H1 (cell line): ENCODE measurements at regions not wholly inside any gene's neighbourhood (a gene's known extent, or its start where the extent isn't known, plus 50 kb on each side); places are given as distances from the start of the nearest gene placed in this dataset.

Experiments
- CTCF ChIA-PET: fragments of 300-600 bp; sonication (Branson Sonifier 250); formaldehyde crosslinking; loops from one replicate; lab custom pipeline; 2021; ENCODE audit not compliant: partially characterized antibody; lab: Charles Lee
- POLR2A ChIA-PET: fragments of 300-600 bp; sonication (Branson Sonifier 250); formaldehyde crosslinking; loops from one replicate; lab custom pipeline; 2021; ENCODE audit warnings: inconsistent platforms; ENCODE audit not compliant: partially characterized antibody; lab: Charles Lee
- DNase-seq, 2 experiments: peaks; one replicate each; pipeline versions ENCODE4 v3.0.0 to v3.0.0-alpha.2; 2010 to 2022; ENCODE audit warnings: low spot score in 2 of 2, low read depth in 1 of 2, mixed read lengths in 1 of 2
- FAIRE-seq: peaks from 2 replicates; lab custom pipeline; 2011; peaks lifted over from hg19 to GRCh38; lab: Jason Lieb, UNC
- H2AFZ ChIP-seq: 2 replicates; pipeline ENCODE4 v1.8.1; 2012; ENCODE audit warnings: low read length, inconsistent platforms
- H2AK5ac ChIP-seq: 2 replicates; pipeline ENCODE4 v1.6.1; 2013; ENCODE audit warnings: low read depth, low read length
- H2BK120ac ChIP-seq: replicated peaks from 2 replicates; pipeline ENCODE3; 2013; ENCODE audit warnings: low read depth, low read length, inconsistent platforms
- H2BK12ac ChIP-seq: 2 replicates; pipeline ENCODE4 v1.6.1; 2013; ENCODE audit warnings: low read depth, low read length
- H2BK15ac ChIP-seq: 2 replicates; pipeline ENCODE4 v1.6.1; 2013; ENCODE audit warnings: low read length
- H2BK20ac ChIP-seq: 2 replicates; pipeline ENCODE4 v1.6.1; 2013; ENCODE audit warnings: low read length
- H2BK5ac ChIP-seq: 2 replicates; pipeline ENCODE4 v1.6.1; 2013; ENCODE audit warnings: low read depth, low read length
- H3K14ac ChIP-seq: 2 replicates; pipeline ENCODE4 v1.6.1; 2013; ENCODE audit warnings: inconsistent platforms; ENCODE audit not compliant: insufficient read length
- H3K18ac ChIP-seq: 2 replicates; pipeline ENCODE4 v1.6.1; 2013; ENCODE audit warnings: low read length; ENCODE audit errors: extremely low read depth
- H3K23ac ChIP-seq: 2 replicates; pipeline ENCODE4 v1.6.1; 2013; ENCODE audit warnings: inconsistent platforms; ENCODE audit not compliant: insufficient read length
- H3K23me2 ChIP-seq: 2 replicates; pipeline ENCODE4 v1.6.1; 2013; ENCODE audit warnings: low read depth, low read length
- H3K27ac ChIP-seq: 2 replicates; pipeline ENCODE4 v1.6.1; 2011; ENCODE audit warnings: low read depth, low read length, inconsistent platforms
- H3K27me3 ChIP-seq, 4 experiments: replicated peaks in 1 of 4; 1 replicate in 1 of 4; 2 replicates in 3 of 4; pipeline versions ENCODE4 v1.6.1 to v1.8.1; 2011 to 2013; ENCODE audit warnings: low read length in 3 of 4, mild to moderate bottlenecking in 3 of 4, inconsistent platforms in 2 of 4, mixed read lengths in 2 of 4, moderate library complexity in 1 of 4; ENCODE audit not compliant: control insufficient read depth in 3 of 4, insufficient read depth in 3 of 4; ENCODE audit errors: extremely low read depth in 1 of 4
- H3K36me3 ChIP-seq, 4 experiments: 2 replicates each; pipeline versions ENCODE4 v1.6.1 to v1.8.1; 2011 to 2013; ENCODE audit warnings: mild to moderate bottlenecking in 4 of 4, low read length in 3 of 4, moderate library complexity in 2 of 4, control low read depth in 1 of 4, inconsistent platforms in 1 of 4; ENCODE audit not compliant: insufficient read depth in 4 of 4, control insufficient read depth in 2 of 4
- H3K4ac ChIP-seq: replicated peaks from 2 replicates; pipeline ENCODE3; 2013; ENCODE audit warnings: low read length, low read depth, mixed read lengths, inconsistent platforms; ENCODE audit not compliant: insufficient read length
- H3K4me1 ChIP-seq, 4 experiments: replicated peaks in 1 of 4; 1 replicate in 1 of 4; 2 replicates in 3 of 4; pipeline versions ENCODE4 v1.6.1 to v1.8.1; 2011 to 2013; ENCODE audit warnings: low read length in 3 of 4, inconsistent platforms in 2 of 4, mixed read lengths in 1 of 4; ENCODE audit not compliant: insufficient read depth in 4 of 4, control insufficient read depth in 3 of 4
- H3K4me2 ChIP-seq, 2 experiments: 2 replicates each; pipeline versions ENCODE4 v1.6.1 to v1.8.1; 2011 to 2013; ENCODE audit warnings: low read depth in 2 of 2, low read length in 2 of 2, control low read depth in 1 of 2, inconsistent platforms in 1 of 2, mild to moderate bottlenecking in 1 of 2; ENCODE audit not compliant: insufficient read depth in 1 of 2
- H3K4me3 ChIP-seq, 4 experiments: fragments of 200-600, 300-600 bp in 1 of 4; sonication (generic), shearing (Covaris generic), sonication (Bioruptor Twin) in 1 of 4; 2 replicates each; pipeline versions ENCODE4 v1.5.1 to v1.8.1; 2011 to 2016; ENCODE audit warnings: low read length in 4 of 4, low read depth in 3 of 4, control low read depth in 2 of 4, inconsistent platforms in 2 of 4, mild to moderate bottlenecking in 2 of 4, mixed read lengths in 1 of 4, moderate library complexity in 1 of 4; ENCODE audit not compliant: insufficient read depth in 2 of 4; ENCODE audit errors: extremely low read depth in 1 of 4
- H3K56ac ChIP-seq: replicated peaks from 2 replicates; pipeline ENCODE3; 2013; ENCODE audit warnings: low read depth, mild to moderate bottlenecking, mixed read lengths, low read length, inconsistent platforms; ENCODE audit not compliant: insufficient read length
- H3K79me1 ChIP-seq: 2 replicates; pipeline ENCODE4 v1.6.1; 2013; ENCODE audit warnings: low read depth, low read length, control low read depth
- H3K79me2 ChIP-seq, 2 experiments: 2 replicates each; pipeline versions ENCODE4 v1.6.1 to v1.8.1; 2012 to 2013; ENCODE audit warnings: low read length in 2 of 2, mild to moderate bottlenecking in 2 of 2, inconsistent platforms in 1 of 2; ENCODE audit not compliant: insufficient read depth in 2 of 2, control insufficient read depth in 1 of 2
- H3K9ac ChIP-seq, 4 experiments: replicated peaks in 1 of 4; 1 replicate in 1 of 4; 2 replicates in 3 of 4; pipeline versions ENCODE4 v1.6.1 to v1.8.1; 2011 to 2013; ENCODE audit warnings: low read depth in 3 of 4, low read length in 3 of 4, control low read depth in 2 of 4, mild to moderate bottlenecking in 2 of 4, moderate library complexity in 2 of 4, inconsistent platforms in 1 of 4; ENCODE audit errors: extremely low read depth in 1 of 4
- H3K9me3 ChIP-seq, 2 experiments: 2 replicates each; pipeline versions ENCODE4 v1.6.1 to v1.8.1; 2012 to 2013; ENCODE audit warnings: mild to moderate bottlenecking in 2 of 2, moderate library complexity in 2 of 2, control low read depth in 1 of 2, inconsistent platforms in 1 of 2, low read depth in 1 of 2, low read length in 1 of 2, mixed read lengths in 1 of 2; ENCODE audit not compliant: insufficient read depth in 2 of 2
- H4K20me1 ChIP-seq, 2 experiments: replicated peaks in 1 of 2; 2 replicates each; pipeline versions ENCODE3 to v1.8.1; 2011 to 2013; ENCODE audit warnings: inconsistent platforms in 2 of 2, low read length in 2 of 2, mild to moderate bottlenecking in 1 of 2; ENCODE audit not compliant: insufficient read depth in 2 of 2, control insufficient read depth in 1 of 2
- H4K5ac ChIP-seq: 2 replicates; pipeline ENCODE4 v1.6.1; 2013; ENCODE audit warnings: low read length, low read depth, mixed read lengths, inconsistent platforms; ENCODE audit not compliant: insufficient read length
- H4K8ac ChIP-seq: 2 replicates; pipeline ENCODE4 v1.8.0; 2013; ENCODE audit warnings: mild to moderate bottlenecking, moderate library complexity, low read length, inconsistent platforms; ENCODE audit not compliant: insufficient read depth; ENCODE audit errors: extremely low read depth
- H4K91ac ChIP-seq: replicated peaks from 2 replicates; pipeline ENCODE3; 2013; ENCODE audit warnings: low read length, mixed read lengths, inconsistent platforms; ENCODE audit not compliant: insufficient read length
- CHD2 ChIP-seq: IDR thresholded peaks from 2 replicates; pipeline ENCODE4 v1.6.1; 2012; ENCODE audit warnings: low read length, improper control_type of control experiment
- EGR1 ChIP-seq: IDR thresholded peaks from 2 replicates; pipeline ENCODE4 v1.6.1; 2011; ENCODE audit warnings: low read depth, low read length, borderline replicate concordance
- FOSL1 ChIP-seq: IDR thresholded peaks from 2 replicates; pipeline ENCODE4 v1.6.1; 2011; ENCODE audit warnings: mild to moderate bottlenecking, low read depth, low read length, moderate library complexity; ENCODE audit not compliant: insufficient read depth
- GABPA ChIP-seq: IDR thresholded peaks from 2 replicates; pipeline ENCODE4 v1.6.1; 2011; ENCODE audit warnings: mild to moderate bottlenecking, low read length, moderate library complexity, borderline replicate concordance; ENCODE audit not compliant: insufficient read depth
- JUN ChIP-seq: IDR thresholded peaks from 2 replicates; pipeline ENCODE4 v1.6.1; 2011; ENCODE audit warnings: low read depth, mild to moderate bottlenecking, improper control_type of control experiment, low read length
- JUND ChIP-seq: IDR thresholded peaks from 2 replicates; pipeline ENCODE4 v1.6.1; 2011; ENCODE audit warnings: mild to moderate bottlenecking, improper control_type of control experiment, low read length
- KDM5A ChIP-seq: fragments of 200-600 bp; IDR thresholded peaks from 2 replicates; pipeline ENCODE4 v1.7.1; 2012; ENCODE audit warnings: mild to moderate bottlenecking, low read length, inconsistent platforms, mixed read lengths
- NANOG ChIP-seq: IDR thresholded peaks from 2 replicates; pipeline ENCODE4 v1.6.1; 2011; ENCODE audit warnings: low read length, low read depth, mild to moderate bottlenecking, inconsistent platforms; ENCODE audit not compliant: insufficient read depth, poor library complexity, severe bottlenecking
- POLR2A ChIP-seq, 2 experiments: IDR thresholded peaks; 1 replicate in 1 of 2; 2 replicates in 1 of 2; pipeline ENCODE4 v1.6.1; 2011; ENCODE audit warnings: low read depth in 2 of 2, low read length in 2 of 2, mild to moderate bottlenecking in 2 of 2; ENCODE audit errors: control extremely low read depth in 1 of 2
- RXRA ChIP-seq: IDR thresholded peaks from 2 replicates; pipeline ENCODE4 v1.6.1; 2011; ENCODE audit warnings: low read depth, mild to moderate bottlenecking, low read length, moderate library complexity; ENCODE audit not compliant: insufficient read depth
- SIRT6 ChIP-seq: IDR thresholded peaks from one replicate; pipeline ENCODE4 v1.7.1; 2012; ENCODE audit warnings: low read length, inconsistent platforms
- SP1 ChIP-seq: IDR thresholded peaks from 2 replicates; pipeline ENCODE4 v1.6.1; 2011; ENCODE audit warnings: low read depth, low read length
- SP2 ChIP-seq: IDR thresholded peaks from 2 replicates; pipeline ENCODE4 v1.6.1; 2012; ENCODE audit warnings: mild to moderate bottlenecking, low read length, inconsistent platforms
- SP4 ChIP-seq: IDR thresholded peaks from 2 replicates; pipeline ENCODE4 v1.6.1; 2012; ENCODE audit warnings: low read length, inconsistent platforms
- SRF ChIP-seq: IDR thresholded peaks from 2 replicates; pipeline ENCODE4 v1.6.1; 2011; ENCODE audit warnings: mild to moderate bottlenecking, low read depth, low read length, moderate library complexity
- WGBS, 2 experiments: shearing (Covaris generic) in 1 of 2; methylation state at CpG; one replicate each; pipeline versions ENCODE4 v1.1.6 to v1.1.7; 2013 to 2015; ENCODE audit warnings: low lambda C conversion rate in 2 of 2, mixed read lengths in 2 of 2, inconsistent platforms in 1 of 2, low coverage in 1 of 2, missing lambda C conversion rate in 1 of 2; ENCODE audit not compliant: insufficient replicate concordance in 2 of 2, insufficient coverage in 1 of 2, insufficient read length in 1 of 2; ENCODE audit errors: extremely low coverage in 1 of 2, missing lambda C conversion rate in 1 of 2; 5-methylcytosine and 5-hydroxymethylcytosine counted together

- Histone ChIP-seq H2BK12ac (no peak overlapping the region), H4K5ac (no peak overlapping the region), H3K4me1 (no peaks in the 10 kb centered on the region), H3K79me2 (no peaks in the 10 kb centered on the region), H3K36me3 (no peaks in the 10 kb centered on the region), H2BK20ac (no peak overlapping the region), H2BK120ac (no peak overlapping the region), H4K20me1 (no peaks in the 10 kb centered on the region), H2AK5ac (no peak overlapping the region), H3K27me3 (no peaks in the 10 kb centered on the region), H3K79me1 (no peaks in the 10 kb centered on the region), H3K18ac (no peak overlapping the region)
- POLR2A ChIA-PET = no interaction called here
- DNase-seq = no peak
- FAIRE-seq = no peak
- WGBS, 2 experiments = 98 to 100% methylated on average over 1 to 2 of the region's 2 CpGs
- TF ChIP-seq SP2 = no peak
- no peak for TF ChIP-seq KDM5A
- TF ChIP-seq EGR1 = no peak
- no peak for TF ChIP-seq GABPA
- no peak for TF ChIP-seq SP4
- no peak for TF ChIP-seq POLR2A (IDR thresholded peaks at IDR 0.05; ENCODE audit: control extremely low read depth in 1 of 2, low read depth in 2 of 2, low read length in 2 of 2)
- no peak for TF ChIP-seq JUN
- no peak for TF ChIP-seq CHD2
- no peak for TF ChIP-seq SP1
- TF ChIP-seq FOSL1 = no peak
- TF ChIP-seq RXRA = no peak
- TF ChIP-seq JUND = no peak
- TF ChIP-seq SRF = no peak
- no peak for TF ChIP-seq NANOG
- no peak for TF ChIP-seq SIRT6
- TF ChIP-seq, all 59 proteins: peak for 0
- H3K23me2 ChIP-seq = no peaks in the 10 kb centered on the region
- no peak overlapping the region for H2AFZ ChIP-seq
- H3K9me3 ChIP-seq = no peaks in the 10 kb centered on the region
- H3K27ac ChIP-seq = no peak overlapping the region
- no peak overlapping the region for H3K4me3 ChIP-seq
- H3K56ac ChIP-seq = no peak overlapping the region
- no peak overlapping the region for H4K8ac ChIP-seq
- CTCF ChIA-PET = no interaction called here
- no peak overlapping the region for H2BK5ac ChIP-seq
- H4K91ac ChIP-seq = no peak overlapping the region
- H3K4me2 ChIP-seq = no peak overlapping the region
- H3K9ac ChIP-seq = no peak overlapping the region
- no peak overlapping the region for H3K23ac ChIP-seq
- no peak overlapping the region for H2BK15ac ChIP-seq
- H3K4ac ChIP-seq = no peak overlapping the region
- no peak overlapping the region for H3K14ac ChIP-seq
Measured at GRCh38 chr2:149761611-149762010, 174.0 kb upstream of the MMADHC start.
